HCT116 (cell line): ENCODE measurements at regions not wholly inside any gene's neighbourhood (a gene's known extent, or its start where the extent isn't known, plus 50 kb on each side); places are given as distances from the start of the nearest gene placed in this dataset.

ENCODE experiments used
- ELF1 ChIP-seq: IDR thresholded peaks from 2 replicates; pipeline ENCODE4 v1.6.1; 2012; ENCODE audit warnings: low read depth, borderline replicate concordance
- EZH2 ChIP-seq: fragments of 200-600 bp; sonication (generic); IDR thresholded peaks from 2 replicates; pipeline ENCODE4 v1.6.1; 2017; ENCODE audit warnings: antibody characterized with exemption, mixed run types
- EZH2phosphoT487 ChIP-seq: fragments of 200-600 bp; IDR thresholded peaks from 2 replicates; pipeline ENCODE4 v1.6.1; 2018; ENCODE audit warnings: antibody characterized with exemption, borderline replicate concordance
- JUND ChIP-seq: IDR thresholded peaks from 2 replicates; pipeline ENCODE4 v1.6.1; 2012
- MAX ChIP-seq: IDR thresholded peaks from 2 replicates; pipeline ENCODE4 v1.6.1; 2012
- POLR2A ChIP-seq: IDR thresholded peaks from 2 replicates; pipeline ENCODE4 v1.7.0; 2011; ENCODE audit warnings: borderline replicate concordance; ENCODE audit not compliant: insufficient read depth, insufficient read length; ENCODE audit errors: extremely low read depth
- POLR2AphosphoS5 ChIP-seq: IDR thresholded peaks from 2 replicates; pipeline ENCODE4 v1.6.1; 2011; ENCODE audit warnings: mild to moderate bottlenecking, low read depth, low read length, moderate library complexity
- SIN3A ChIP-seq: IDR thresholded peaks from 2 replicates; pipeline ENCODE4 v1.6.1; 2012; ENCODE audit warnings: low read depth
- SP1 ChIP-seq: IDR thresholded peaks from 2 replicates; pipeline ENCODE4 v1.6.1; 2012; ENCODE audit warnings: low read depth
- SRF ChIP-seq: IDR thresholded peaks from 2 replicates; pipeline ENCODE4 v1.6.1; 2012; ENCODE audit warnings: low read depth
- ZNF274 ChIP-seq: fragments of 200-500 bp; sonication (Bioruptor generic); IDR thresholded peaks from 2 replicates; pipeline ENCODE4 v1.6.1; 2014; ENCODE audit warnings: mild to moderate bottlenecking, low read depth, low read length, inconsistent platforms
- TF ChIP-seq, protein P1 (sequence below), 3 experiments: fragments of 200-600 bp in 1 of 3; sonication (generic) in 1 of 3; IDR thresholded peaks in 2 of 3; conservative IDR thresholded peaks in 1 of 3; 2 replicates each; pipeline ENCODE4 v1.5.1; 2012 to 2017; ENCODE audit warnings: low read depth in 2 of 3, low read length in 2 of 3, antibody characterized with exemption in 1 of 3, borderline replicate concordance in 1 of 3, control low read depth in 1 of 3, mild to moderate bottlenecking in 1 of 3, mixed read lengths in 1 of 3, mixed run types in 1 of 3, moderate library complexity in 1 of 3; ENCODE audit not compliant: insufficient read depth in 1 of 3
- TF ChIP-seq, protein P2 (sequence below): IDR thresholded peaks from 2 replicates; pipeline ENCODE4 v1.6.1; 2012; ENCODE audit warnings: low read depth
- TF ChIP-seq, protein P3 (sequence below): IDR thresholded peaks from 2 replicates; pipeline ENCODE4 v1.6.1; 2011; ENCODE audit warnings: mild to moderate bottlenecking, low read length, moderate library complexity; ENCODE audit not compliant: insufficient replicate concordance; ENCODE audit errors: extremely low read depth

- TF ChIP-seq, protein P1, sequence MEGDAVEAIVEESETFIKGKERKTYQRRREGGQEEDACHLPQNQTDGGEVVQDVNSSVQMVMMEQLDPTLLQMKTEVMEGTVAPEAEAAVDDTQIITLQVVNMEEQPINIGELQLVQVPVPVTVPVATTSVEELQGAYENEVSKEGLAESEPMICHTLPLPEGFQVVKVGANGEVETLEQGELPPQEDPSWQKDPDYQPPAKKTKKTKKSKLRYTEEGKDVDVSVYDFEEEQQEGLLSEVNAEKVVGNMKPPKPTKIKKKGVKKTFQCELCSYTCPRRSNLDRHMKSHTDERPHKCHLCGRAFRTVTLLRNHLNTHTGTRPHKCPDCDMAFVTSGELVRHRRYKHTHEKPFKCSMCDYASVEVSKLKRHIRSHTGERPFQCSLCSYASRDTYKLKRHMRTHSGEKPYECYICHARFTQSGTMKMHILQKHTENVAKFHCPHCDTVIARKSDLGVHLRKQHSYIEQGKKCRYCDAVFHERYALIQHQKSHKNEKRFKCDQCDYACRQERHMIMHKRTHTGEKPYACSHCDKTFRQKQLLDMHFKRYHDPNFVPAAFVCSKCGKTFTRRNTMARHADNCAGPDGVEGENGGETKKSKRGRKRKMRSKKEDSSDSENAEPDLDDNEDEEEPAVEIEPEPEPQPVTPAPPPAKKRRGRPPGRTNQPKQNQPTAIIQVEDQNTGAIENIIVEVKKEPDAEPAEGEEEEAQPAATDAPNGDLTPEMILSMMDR (IDR thresholded peaks at IDR 0.05 in 2 of 3, conservative IDR thresholded peaks at IDR 0.05 in 1 of 3; ENCODE audit: borderline replicate concordance in 1 of 3, insufficient read depth in 1 of 3, low read depth in 2 of 3, low read length in 2 of 3), result no peak
- TF ChIP-seq MAX, result no peak
- TF ChIP-seq, protein P2, sequence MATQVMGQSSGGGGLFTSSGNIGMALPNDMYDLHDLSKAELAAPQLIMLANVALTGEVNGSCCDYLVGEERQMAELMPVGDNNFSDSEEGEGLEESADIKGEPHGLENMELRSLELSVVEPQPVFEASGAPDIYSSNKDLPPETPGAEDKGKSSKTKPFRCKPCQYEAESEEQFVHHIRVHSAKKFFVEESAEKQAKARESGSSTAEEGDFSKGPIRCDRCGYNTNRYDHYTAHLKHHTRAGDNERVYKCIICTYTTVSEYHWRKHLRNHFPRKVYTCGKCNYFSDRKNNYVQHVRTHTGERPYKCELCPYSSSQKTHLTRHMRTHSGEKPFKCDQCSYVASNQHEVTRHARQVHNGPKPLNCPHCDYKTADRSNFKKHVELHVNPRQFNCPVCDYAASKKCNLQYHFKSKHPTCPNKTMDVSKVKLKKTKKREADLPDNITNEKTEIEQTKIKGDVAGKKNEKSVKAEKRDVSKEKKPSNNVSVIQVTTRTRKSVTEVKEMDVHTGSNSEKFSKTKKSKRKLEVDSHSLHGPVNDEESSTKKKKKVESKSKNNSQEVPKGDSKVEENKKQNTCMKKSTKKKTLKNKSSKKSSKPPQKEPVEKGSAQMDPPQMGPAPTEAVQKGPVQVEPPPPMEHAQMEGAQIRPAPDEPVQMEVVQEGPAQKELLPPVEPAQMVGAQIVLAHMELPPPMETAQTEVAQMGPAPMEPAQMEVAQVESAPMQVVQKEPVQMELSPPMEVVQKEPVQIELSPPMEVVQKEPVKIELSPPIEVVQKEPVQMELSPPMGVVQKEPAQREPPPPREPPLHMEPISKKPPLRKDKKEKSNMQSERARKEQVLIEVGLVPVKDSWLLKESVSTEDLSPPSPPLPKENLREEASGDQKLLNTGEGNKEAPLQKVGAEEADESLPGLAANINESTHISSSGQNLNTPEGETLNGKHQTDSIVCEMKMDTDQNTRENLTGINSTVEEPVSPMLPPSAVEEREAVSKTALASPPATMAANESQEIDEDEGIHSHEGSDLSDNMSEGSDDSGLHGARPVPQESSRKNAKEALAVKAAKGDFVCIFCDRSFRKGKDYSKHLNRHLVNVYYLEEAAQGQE, result no peak
- no peak for TF ChIP-seq POLR2A
- TF ChIP-seq EZH2, result no peak
- TF ChIP-seq EZH2phosphoT487, result no peak
- no peak for TF ChIP-seq SP1
- no peak for TF ChIP-seq ELF1
- TF ChIP-seq JUND, result no peak
- no peak for TF ChIP-seq SIN3A
- no peak for TF ChIP-seq SRF
- TF ChIP-seq, protein P3, sequence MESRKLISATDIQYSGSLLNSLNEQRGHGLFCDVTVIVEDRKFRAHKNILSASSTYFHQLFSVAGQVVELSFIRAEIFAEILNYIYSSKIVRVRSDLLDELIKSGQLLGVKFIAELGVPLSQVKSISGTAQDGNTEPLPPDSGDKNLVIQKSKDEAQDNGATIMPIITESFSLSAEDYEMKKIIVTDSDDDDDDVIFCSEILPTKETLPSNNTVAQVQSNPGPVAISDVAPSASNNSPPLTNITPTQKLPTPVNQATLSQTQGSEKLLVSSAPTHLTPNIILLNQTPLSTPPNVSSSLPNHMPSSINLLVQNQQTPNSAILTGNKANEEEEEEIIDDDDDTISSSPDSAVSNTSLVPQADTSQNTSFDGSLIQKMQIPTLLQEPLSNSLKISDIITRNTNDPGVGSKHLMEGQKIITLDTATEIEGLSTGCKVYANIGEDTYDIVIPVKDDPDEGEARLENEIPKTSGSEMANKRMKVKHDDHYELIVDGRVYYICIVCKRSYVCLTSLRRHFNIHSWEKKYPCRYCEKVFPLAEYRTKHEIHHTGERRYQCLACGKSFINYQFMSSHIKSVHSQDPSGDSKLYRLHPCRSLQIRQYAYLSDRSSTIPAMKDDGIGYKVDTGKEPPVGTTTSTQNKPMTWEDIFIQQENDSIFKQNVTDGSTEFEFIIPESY, result no peak
- TF ChIP-seq ZNF274, result no peak
- no peak for TF ChIP-seq POLR2AphosphoS5
Measured at GRCh38 chr3:110969229-110970211, 102.1 kb upstream of the NECTIN3 start.
